Non-pigmented ciliary epithelial cell (primary cell): ENCODE measurements at regions not wholly inside any gene's neighbourhood (a gene's known extent, or its start where the extent isn't known, plus 50 kb on each side); places are given as distances from the start of the nearest gene placed in this dataset.
"Not testable (repeated sequence)": the region's sequence is repeated elsewhere in the genome, so short reads cannot be mapped to it uniquely, and the experiment has no call there.

Experiments used
- DNase-seq: peaks from one replicate; pipeline ENCODE4 v3.0.0-alpha.2; 2010; ENCODE audit warnings: low read depth

DNA sequence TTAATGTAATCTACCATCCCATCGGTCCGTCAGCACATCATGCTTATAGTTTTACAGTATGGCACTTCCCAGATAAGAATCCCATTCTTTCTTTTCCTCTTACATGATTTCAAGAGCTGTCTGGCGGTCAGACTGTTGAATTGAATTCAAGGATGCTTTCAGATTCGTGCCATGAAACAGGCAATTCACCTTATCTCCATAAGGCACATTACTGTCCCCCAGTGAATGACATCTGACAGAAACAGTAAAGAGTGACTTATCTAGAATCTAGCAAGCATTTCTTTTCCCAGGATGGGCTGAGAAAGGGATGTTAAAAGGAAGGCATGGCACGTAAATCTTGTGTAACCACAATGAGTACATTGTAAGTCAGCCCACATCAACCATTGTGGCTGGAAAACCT lies 61.1 kb upstream of the SEM1 start:
- DNase-seq: no peak

GRCh38 chr7:96772139-96772694 lies 62.6 kb upstream of the SEM1 start:
- DNase-seq: no peak

DNA sequence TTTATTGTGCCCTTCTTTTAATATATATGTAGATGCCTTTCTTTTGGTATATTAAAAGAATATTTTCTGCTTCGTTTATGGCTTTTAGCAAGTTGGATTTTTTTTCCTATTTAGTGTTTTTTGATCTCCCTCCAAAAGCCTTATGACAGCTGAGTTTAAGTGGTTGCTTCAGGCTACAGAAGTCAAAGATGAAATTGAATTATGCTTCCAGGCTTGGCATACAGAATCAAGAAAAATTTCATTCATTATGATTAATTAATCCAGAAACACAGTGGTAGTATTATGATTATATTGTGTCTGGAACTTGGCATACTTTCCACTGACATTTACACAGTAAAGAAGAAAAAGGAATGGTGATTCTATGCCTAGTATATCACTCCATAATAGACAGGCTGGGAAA lies 63.8 kb upstream of the SEM1 start:
- DNase-seq: no peak

GRCh38 chr7:96774358-96774757 lies 64.7 kb upstream of the SEM1 start:
- no peak for DNase-seq

- DNase-seq: no peak
Observed at GRCh38 chr7:96775046-96775445, 65.4 kb upstream of the SEM1 start.

- no peak for DNase-seq
Observed at GRCh38 chr7:96778263-96778662, 68.6 kb upstream of the SEM1 start.

DNA sequence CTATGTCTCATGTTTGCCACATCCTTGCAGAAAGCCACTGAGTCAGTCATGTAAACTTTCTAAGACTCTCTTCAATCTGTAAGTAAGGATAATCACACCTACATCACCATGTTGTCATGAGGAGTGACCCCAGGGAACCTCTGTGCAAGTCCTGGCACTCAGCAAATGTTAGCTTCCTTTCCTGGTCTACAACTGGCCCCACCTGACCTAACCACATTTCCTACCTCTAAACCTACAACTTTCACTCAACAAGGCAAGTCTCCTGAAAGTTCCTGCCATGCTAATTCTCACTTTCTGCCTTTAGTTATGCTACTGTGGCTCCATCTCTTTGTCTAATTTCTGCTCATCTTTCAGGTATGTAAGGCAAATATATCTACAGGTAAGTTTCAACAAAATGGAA lies 72.3 kb upstream of the SEM1 start:
- no peak for DNase-seq

DNA sequence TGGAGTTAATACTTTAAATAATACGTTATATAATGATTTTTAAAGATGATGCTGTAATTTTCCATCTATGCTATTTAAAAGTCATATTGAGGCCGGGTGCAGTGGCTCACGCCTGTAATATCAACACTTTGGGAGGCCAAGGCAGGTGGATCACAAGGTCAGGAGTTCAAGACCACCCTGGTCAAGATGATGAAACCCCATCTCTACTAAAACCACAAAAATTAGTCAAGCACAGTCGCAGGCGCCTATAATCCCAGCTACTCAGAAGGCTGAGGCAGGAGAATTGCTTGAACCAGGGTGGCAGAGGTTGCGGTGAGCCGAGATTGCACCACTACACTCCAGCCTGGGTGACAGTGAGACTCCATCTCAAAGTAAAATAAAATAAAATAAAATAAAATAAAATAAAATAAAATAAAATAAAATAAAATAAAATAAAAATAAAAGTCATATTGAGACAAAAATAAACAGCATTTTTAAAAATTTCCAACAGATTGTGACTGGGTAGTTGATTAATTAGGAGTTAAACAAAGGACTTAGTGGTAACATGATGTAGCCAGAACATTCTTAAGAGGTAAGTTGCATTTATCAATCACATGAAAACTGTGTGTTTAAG lies 73.1 kb upstream of the SEM1 start:
- not testable (repeated sequence) for DNase-seq

DNA sequence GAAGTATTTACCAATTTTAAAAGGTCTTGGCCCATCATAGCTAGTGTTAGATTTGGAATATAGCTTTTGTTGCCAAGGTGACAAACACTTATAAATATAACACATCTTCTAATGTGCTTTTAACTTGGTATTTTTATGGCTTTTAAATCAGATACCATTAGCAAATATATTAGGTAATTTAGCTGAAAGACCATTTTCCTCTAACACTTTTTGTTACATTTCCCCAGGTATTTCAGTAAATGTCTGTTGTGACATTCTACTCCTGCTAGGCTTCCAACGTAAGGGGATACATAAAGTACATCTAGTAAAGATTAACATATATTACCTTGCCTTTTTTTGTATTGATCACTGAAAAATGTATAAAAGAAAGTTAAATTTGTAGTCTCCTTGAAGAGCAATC lies 75.0 kb upstream of the SEM1 start:
- no peak for DNase-seq

DNA sequence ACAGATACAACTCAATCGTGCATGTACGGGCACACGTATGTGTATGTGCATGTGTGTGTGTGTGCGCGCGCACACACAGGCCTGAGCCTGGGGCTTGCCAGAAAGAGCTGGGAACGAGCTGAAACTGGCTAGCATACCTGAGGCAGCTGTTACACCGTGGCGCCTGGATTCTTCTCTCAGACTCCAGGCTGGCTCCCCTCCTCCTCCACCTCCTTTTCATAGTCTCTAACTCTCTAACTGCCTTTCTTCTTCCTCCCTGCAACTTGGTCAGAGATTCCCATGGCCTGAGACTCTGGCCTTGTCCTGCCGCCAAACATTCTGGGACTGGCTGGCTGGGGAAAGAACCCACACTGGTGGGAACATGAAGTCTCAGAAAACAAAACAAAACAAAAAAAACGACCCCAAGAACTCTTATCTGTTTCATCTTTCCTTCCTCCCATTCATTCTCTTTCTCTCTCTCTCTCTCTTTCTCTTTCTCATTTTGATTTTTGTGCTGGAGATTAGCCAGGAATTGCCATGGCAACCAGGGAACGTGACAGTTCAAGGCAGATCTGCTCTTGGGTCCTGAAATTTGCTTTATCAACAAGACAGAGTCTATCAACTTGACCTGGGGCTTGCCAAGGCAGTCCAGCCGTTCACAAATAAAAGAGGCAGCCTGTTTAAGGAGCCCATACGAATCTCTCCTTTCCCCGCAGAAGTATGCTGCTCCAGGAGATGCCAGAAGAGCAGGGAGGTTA lies 76.8 kb upstream of the SEM1 start:
- DNase-seq: no peak

DNA sequence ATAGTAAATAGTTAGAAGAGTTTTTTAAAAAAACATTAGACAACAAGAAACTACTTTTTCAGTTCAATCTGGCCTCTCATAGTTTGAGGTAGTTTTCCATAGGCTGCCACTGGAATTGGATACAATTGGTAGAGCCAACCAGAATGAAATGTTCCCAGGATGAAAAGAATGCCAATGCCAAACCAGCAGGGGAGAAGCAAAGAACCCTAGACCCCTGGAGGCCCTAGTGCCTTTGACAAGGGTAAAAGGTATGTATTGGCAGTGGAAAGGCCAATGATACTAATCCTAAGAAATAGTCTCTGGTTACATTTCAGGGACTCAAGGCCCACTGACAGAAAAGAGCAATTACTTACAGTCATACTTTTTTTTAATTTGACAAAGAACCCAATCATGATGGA lies 77.4 kb upstream of the SEM1 start:
- no peak for DNase-seq

DNA sequence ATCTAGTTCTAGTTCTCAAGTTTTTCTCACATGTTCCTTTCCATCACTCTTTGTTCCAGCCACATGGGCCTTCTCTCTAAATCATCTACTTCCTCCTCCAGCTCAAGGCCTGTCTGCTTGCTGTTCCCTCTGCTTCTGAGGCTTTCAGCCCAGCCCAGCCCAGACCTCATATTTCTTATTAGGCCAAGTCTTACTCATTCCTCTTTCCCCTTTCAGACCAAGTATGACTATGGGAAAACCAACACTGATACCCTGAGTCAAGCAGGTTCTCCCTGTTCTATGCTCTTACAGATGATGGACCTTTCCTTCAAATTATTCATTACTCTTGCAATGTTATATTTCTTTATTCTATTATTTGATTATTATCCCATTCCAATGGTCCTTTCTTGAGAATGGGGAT lies 80.3 kb upstream of the SEM1 start:
- DNase-seq: no peak

- no peak for DNase-seq
Observed at GRCh38 chr7:96792115-96792514, 82.5 kb upstream of the SEM1 start.

DNA sequence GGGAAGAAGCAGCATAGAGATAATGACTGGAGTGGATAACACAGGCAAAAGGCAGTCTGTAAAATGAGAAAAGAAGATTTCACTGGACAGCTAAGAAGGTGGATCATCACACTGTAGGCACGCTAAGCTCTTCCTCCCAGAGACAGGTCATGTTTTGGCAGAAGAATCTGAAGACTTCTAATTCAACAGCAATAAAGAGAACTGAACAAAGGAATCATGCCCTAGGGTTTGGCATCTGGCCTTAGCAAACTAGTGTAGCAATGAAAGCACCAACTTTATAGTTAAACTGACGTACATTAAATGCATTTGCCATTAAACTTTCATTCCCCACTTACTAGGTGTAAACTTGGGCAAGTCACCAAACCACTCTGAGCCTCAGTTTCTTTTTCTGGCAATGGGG lies 84.4 kb upstream of the SEM1 start:
- DNase-seq: no peak

DNA sequence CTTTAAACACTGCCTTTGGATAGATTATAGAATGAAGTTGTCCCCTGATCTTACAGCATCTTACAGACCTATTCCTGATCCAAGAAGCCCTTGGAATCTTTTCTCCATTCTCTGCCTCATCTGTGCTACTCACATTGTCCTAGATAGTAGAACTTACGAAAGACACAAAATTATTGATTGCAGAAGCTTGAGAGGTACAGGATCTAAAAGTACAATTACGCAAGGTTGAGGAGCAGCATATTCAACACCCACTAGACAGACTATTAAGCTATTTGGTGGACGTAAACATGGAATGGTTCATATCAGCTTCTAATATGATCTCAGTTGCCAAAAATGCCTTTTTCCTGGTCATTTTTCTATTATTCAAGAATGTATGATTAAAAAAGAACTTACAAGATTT lies 90.5 kb upstream of the SEM1 start:
- DNase-seq: no peak

- no peak for DNase-seq
Observed at GRCh38 chr7:96800824-96801223, 91.2 kb upstream of the SEM1 start.

DNA sequence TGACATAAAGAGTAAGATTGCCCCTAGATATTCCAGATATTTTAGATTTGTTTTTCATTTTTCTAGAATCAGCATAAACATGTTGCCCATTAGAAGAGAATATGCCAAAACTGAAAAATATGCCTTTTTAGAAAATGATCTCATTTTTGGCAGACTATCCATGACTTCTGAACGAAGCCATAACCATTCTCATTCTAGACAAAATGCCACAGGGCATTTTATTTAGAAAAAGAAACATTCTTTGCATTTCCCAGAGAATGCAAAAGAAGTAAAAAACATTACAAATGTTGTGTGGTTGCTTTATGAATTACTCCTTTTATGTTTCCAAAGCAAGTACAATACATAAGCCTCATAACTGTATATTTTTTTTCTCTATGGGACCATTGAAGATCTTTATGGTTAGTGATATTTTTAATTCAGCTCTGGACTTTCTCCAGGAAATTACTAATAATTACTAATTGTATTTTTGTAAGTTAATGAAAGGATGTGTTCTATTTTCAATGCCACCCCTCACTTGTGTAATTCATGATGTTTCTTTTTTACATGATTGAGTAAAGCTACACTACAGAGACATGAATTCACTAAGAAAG lies 109.6 kb upstream of the SEM1 start:
- DNase-seq: no peak

- DNase-seq: not testable (repeated sequence)
Observed at GRCh38 chr7:96821131-96821530, 111.5 kb upstream of the SEM1 start.

- no peak for DNase-seq
Observed at GRCh38 chr7:96822824-96823223, 113.2 kb upstream of the SEM1 start.

DNA sequence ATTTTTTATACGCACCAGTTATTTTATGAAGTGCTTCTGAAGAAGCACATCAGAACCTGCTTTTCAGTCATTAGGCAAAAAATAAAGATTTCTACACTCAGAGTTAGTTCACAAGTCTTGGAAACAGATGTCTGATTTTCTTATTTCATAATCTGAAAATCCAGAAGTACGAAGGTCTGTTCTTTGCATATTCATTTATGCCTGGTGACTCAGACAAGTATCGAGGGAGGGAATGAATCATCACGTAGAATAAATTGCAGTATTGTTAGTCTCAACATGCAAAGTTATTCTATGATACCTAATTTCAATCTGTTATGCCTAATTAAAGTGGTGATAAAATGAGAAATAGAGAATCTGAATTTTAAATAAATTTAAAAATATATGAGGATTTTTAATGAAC lies 113.6 kb upstream of the SEM1 start:
- DNase-seq: peak; percentile 2

DNA sequence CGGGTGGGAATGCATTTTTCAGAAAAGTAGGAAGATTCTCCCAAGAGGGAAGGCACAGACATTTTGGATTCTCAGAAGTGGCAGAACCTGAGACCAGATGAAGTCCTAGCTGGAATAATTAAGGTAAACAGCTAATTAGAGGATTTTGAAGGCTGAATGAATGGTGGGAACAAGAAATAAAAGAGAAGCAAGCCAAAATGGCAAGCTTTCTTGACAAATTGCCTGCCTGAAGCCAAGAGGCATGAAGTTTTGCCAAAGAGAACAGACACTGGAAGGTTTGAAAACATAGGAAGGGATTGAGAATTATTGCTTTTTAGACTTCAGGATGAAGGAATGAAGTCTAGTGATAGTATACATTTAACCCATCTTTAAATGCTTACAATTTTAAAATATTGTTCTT lies 115.0 kb upstream of the SEM1 start:
- DNase-seq: no peak

DNA sequence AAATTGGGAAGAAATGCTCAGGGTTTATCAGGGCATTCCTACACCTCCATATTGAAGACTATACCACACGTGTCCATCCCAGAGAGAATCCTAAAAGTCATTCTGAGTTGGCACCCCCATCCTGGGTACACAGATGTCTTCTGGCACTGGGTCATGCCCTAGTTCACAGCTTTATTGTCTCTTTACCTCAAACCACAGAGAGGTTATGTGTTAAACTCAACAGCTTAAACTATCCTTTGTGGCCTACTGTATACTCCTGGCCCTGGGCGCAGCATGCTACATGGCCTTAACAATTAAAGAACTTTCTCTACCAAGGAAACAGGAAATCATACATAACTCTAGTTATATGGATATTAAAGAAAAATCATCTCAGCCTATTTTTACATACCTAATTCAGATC lies 115.6 kb upstream of the SEM1 start:
- no peak for DNase-seq

DNA sequence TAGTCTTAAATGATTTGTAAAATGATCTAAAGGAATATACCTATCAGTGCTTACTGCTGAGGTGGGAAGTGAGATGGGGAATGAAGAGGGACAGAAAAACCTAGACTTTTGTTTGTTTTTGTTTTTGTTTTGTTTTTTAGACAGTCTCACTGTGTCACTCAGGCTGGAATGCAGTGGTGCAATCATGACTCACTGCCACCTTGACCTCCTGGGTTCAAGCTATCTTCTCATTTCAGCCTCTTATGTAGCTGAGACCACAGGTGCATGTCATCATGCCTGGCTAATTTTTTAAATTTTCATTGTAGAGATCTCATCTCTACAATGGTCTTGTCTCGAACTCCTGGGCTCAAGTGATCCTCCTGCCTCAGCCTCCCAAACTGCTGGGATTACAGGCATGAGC lies 116.4 kb upstream of the SEM1 start:
- no peak for DNase-seq

DNA sequence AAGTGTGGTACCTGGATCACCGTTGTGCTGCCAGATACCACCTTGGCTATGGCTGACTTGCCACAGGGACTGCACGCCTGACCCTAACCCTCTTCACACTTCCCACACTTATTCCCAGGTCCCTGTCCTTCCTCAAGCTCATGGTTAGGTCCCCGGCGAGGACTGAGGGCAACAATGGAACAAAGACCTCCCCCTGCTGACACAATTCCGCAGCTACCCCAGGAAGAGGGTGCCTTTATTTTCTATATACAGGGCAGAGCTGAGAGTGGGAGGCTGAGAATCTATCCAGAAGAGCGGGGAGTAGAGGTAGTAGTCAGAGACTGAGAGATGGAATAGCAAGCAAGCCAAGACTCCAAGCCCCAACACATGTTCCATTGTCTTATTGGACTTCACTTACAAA lies 118.1 kb upstream of the SEM1 start:
- DNase-seq: no peak
